Liver (tissue), 1 donor: ENCODE measurements at regions not wholly inside any gene's neighbourhood (a gene's known extent, or its start where the extent isn't known, plus 50 kb on each side); places are given as distances from the start of the nearest gene placed in this dataset.

Experiments used
- FOXA1 ChIP-seq: IDR thresholded peaks from 2 replicates; pipeline ENCODE4 v1.6.1; 2016; ENCODE audit warnings: antibody characterized with exemption
- TF ChIP-seq, protein P1 (sequence below): IDR thresholded peaks from 2 replicates; pipeline ENCODE4 v1.6.1; 2016; ENCODE audit warnings: antibody characterized with exemption

- TF ChIP-seq, protein P1, sequence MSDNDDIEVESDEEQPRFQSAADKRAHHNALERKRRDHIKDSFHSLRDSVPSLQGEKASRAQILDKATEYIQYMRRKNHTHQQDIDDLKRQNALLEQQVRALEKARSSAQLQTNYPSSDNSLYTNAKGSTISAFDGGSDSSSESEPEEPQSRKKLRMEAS = no peak
- TF ChIP-seq FOXA1 = no peak
These were observed 137.5 kb upstream of the TRPC6 start for GRCh38 chr11:101721270-101721669.
